ENCODE measurements at regions not wholly inside any gene's neighbourhood (a gene's known extent, or its start where the extent isn't known, plus 50 kb on each side); places are given as distances from the start of the nearest gene placed in this dataset.

DNA sequence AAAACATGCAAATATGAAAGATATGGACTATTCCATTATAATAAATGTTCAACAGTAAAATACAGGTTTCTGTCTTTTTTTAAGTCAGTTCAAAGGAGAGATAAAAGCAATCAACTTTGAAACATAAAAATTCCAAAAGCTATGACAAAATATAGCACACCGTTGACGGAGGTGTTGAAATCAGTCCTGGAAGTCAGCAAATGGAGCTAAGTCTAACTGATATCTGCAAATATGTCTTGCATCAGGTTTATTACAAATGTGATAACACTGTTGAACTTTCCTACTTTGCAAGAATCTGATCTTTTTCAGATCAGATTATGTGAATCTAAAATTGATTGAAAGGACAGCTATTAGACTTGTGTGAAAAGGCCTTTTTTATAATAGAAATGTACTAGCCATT, 300.7 kb downstream of the SHOX2 start:
- H3K4me3 ChIP-seq (ENCODE audit: low read length): no peak overlapping the region
- H3K4me1 ChIP-seq (ENCODE audit: insufficient read depth, low read length): no peaks in the 10 kb centered on the region
- H2AFZ ChIP-seq (ENCODE audit: low read depth, low read length): no peak overlapping the region
- H3K9me3 ChIP-seq (ENCODE audit: low read length): no peaks in the 10 kb centered on the region
- no peaks in the 10 kb centered on the region for H3K36me3 ChIP-seq (ENCODE audit: insufficient read depth, low read length)
- no peaks in the 10 kb centered on the region for H3K27me3 ChIP-seq (ENCODE audit: insufficient read depth, low read length)

GRCh38 chr3:157794771-157795170, 291.6 kb upstream of the VEPH1 start:
- H3K27me3 ChIP-seq (ENCODE audit: insufficient read depth, low read length): peaks cover 4% of the 10 kb centered on the region
- no peak overlapping the region for H2AFZ ChIP-seq (ENCODE audit: low read depth, low read length)
- no peak overlapping the region for H3K4me3 ChIP-seq (ENCODE audit: low read length)
- H3K4me1 ChIP-seq (ENCODE audit: insufficient read depth, low read length): no peaks in the 10 kb centered on the region
- no peaks in the 10 kb centered on the region for H3K36me3 ChIP-seq (ENCODE audit: insufficient read depth, low read length)
- H3K9me3 ChIP-seq (ENCODE audit: low read length): no peaks in the 10 kb centered on the region

- Histone ChIP-seq H3K9me3 (ENCODE audit: low read length) (no peaks in the 10 kb centered on the region), H3K27me3 (ENCODE audit: insufficient read depth, low read length) (peaks cover 4% of the 10 kb centered on the region), H3K36me3 (ENCODE audit: insufficient read depth, low read length) (no peaks in the 10 kb centered on the region), H3K4me1 (ENCODE audit: insufficient read depth, low read length) (no peaks in the 10 kb centered on the region), H3K4me3 (ENCODE audit: low read length) (no peak overlapping the region), H2AFZ (ENCODE audit: low read depth, low read length) (no peak overlapping the region)
Observed at GRCh38 chr3:157793745-157794144, 290.5 kb upstream of the VEPH1 start.

DNA sequence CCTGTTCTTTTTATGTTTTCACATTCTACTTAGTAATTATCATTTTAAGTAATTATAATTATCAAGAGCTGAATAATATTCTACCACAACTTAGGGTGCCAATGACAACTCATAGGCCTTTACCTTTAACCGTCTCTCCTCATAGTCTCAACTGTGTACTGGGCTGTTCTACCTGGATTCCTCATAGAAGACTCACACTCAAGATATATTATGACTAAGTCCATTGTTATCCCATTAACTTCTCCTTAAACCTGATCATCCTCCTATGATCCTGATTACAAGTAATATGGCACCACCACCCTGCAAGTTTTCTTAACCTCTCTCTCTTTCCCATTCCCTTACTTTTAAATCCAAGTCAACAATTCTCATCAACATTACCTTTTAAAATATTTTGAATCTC, 285.9 kb upstream of the VEPH1 start:
- Histone ChIP-seq H3K9me3 (ENCODE audit: low read length) (no peaks in the 10 kb centered on the region), H3K4me3 (ENCODE audit: low read length) (no peak overlapping the region), H3K27me3 (ENCODE audit: insufficient read depth, low read length) (peaks cover 6% of the 10 kb centered on the region), H2AFZ (ENCODE audit: low read depth, low read length) (no peak overlapping the region), H3K4me1 (ENCODE audit: insufficient read depth, low read length) (peaks cover 17% of the 10 kb centered on the region), H3K36me3 (ENCODE audit: insufficient read depth, low read length) (no peaks in the 10 kb centered on the region)

DNA sequence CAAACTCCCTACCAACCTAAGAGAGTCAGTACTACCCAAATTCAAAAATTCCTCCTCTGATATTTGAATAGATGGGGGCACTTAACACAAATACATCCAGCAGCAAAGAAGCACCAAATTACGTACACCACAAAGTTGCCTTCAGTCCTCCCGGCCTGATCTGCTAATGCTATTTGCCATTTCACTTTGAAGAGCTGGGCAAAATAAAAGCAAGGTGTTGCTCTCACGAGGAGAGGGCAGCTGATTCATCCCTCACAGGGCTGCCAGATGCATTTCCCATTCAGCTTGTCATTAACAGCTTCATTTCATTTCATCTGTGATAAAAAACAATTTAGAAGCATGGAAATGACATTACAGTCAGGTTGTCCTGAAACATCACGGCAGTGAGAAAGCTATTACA, 283.4 kb upstream of the VEPH1 start:
- Histone ChIP-seq H3K4me3 (ENCODE audit: low read length) (no peak overlapping the region), H3K36me3 (ENCODE audit: insufficient read depth, low read length) (no peaks in the 10 kb centered on the region), H3K9me3 (ENCODE audit: low read length) (no peaks in the 10 kb centered on the region), H2AFZ (ENCODE audit: low read depth, low read length) (no peak overlapping the region), H3K4me1 (ENCODE audit: insufficient read depth, low read length) (peaks cover 17% of the 10 kb centered on the region), H3K27me3 (ENCODE audit: insufficient read depth, low read length) (peaks cover 6% of the 10 kb centered on the region)

GRCh38 chr3:157786211-157786610, 283.0 kb upstream of the VEPH1 start:
- Histone ChIP-seq H2AFZ (ENCODE audit: low read depth, low read length) (no peak overlapping the region), H3K9me3 (ENCODE audit: low read length) (no peaks in the 10 kb centered on the region), H3K4me3 (ENCODE audit: low read length) (no peak overlapping the region), H3K36me3 (ENCODE audit: insufficient read depth, low read length) (no peaks in the 10 kb centered on the region), H3K4me1 (ENCODE audit: insufficient read depth, low read length) (peaks cover 17% of the 10 kb centered on the region), H3K27me3 (ENCODE audit: insufficient read depth, low read length) (peaks cover 6% of the 10 kb centered on the region)

- H3K4me1 ChIP-seq (ENCODE audit: insufficient read depth, low read length): peaks cover 17% of the 10 kb centered on the region
- no peak overlapping the region for H3K4me3 ChIP-seq (ENCODE audit: low read length)
- peak overlapping the region; percentile 40 for H2AFZ ChIP-seq (ENCODE audit: low read depth, low read length)
Observed at GRCh38 chr3:157785102-157785826, 282.0 kb upstream of the VEPH1 start.

GRCh38 chr3:157782236-157782635, 279.0 kb upstream of the VEPH1 start:
- H2AFZ ChIP-seq (ENCODE audit: low read depth, low read length): no peak overlapping the region
- H3K27me3 ChIP-seq (ENCODE audit: insufficient read depth, low read length): no peaks in the 10 kb centered on the region

More at GRCh38 chr3:157785102-157785826, 282.0 kb upstream of the VEPH1 start:
- Histone ChIP-seq H3K36me3 (ENCODE audit: insufficient read depth, low read length) (no peaks in the 10 kb centered on the region), H3K27me3 (ENCODE audit: insufficient read depth, low read length) (peaks cover 5% of the 10 kb centered on the region), H3K9me3 (ENCODE audit: low read length) (no peaks in the 10 kb centered on the region)

DNA sequence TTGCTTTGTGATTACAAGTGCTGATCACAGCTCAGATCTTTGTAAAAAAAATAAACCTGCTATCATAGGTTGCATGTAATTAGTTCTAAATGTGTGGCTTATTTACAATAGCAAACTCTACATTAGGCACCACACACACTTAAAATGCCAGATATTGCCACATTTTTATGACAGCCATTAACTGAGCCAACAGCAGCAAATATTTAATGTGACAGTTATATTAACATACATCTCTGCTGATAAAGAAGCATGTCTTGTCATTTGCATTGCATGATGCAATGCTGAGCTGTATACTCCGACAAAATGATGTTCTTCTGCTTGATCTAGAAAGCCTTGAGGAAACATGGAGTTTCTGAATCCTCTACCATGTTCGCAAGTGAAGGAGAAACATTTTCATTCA, 273.6 kb upstream of the VEPH1 start:
- Histone ChIP-seq H3K4me1 (ENCODE audit: insufficient read depth, low read length) (peaks cover 12% of the 10 kb centered on the region), H3K4me3 (ENCODE audit: low read length) (no peak overlapping the region), H2AFZ (ENCODE audit: low read depth, low read length) (no peak overlapping the region), H3K36me3 (ENCODE audit: insufficient read depth, low read length) (no peaks in the 10 kb centered on the region), H3K9me3 (ENCODE audit: low read length) (no peaks in the 10 kb centered on the region), H3K27me3 (ENCODE audit: insufficient read depth, low read length) (no peaks in the 10 kb centered on the region)

More at GRCh38 chr3:157782236-157782635, 279.0 kb upstream of the VEPH1 start:
- H3K36me3 ChIP-seq (ENCODE audit: insufficient read depth, low read length): no peaks in the 10 kb centered on the region
- no peak overlapping the region for H3K4me3 ChIP-seq (ENCODE audit: low read length)
- no peaks in the 10 kb centered on the region for H3K9me3 ChIP-seq (ENCODE audit: low read length)
- peaks cover 17% of the 10 kb centered on the region for H3K4me1 ChIP-seq (ENCODE audit: insufficient read depth, low read length)

- Histone ChIP-seq H3K4me3 (ENCODE audit: low read length) (no peak overlapping the region), H3K27me3 (ENCODE audit: insufficient read depth, low read length) (no peaks in the 10 kb centered on the region), H2AFZ (ENCODE audit: low read depth, low read length) (no peak overlapping the region), H3K4me1 (ENCODE audit: insufficient read depth, low read length) (peaks cover 12% of the 10 kb centered on the region), H3K36me3 (ENCODE audit: insufficient read depth, low read length) (no peaks in the 10 kb centered on the region), H3K9me3 (ENCODE audit: low read length) (no peaks in the 10 kb centered on the region)
Observed at GRCh38 chr3:157775446-157775845, 272.2 kb upstream of the VEPH1 start.

GRCh38 chr3:157769378-157769777, 266.2 kb upstream of the VEPH1 start:
- Histone ChIP-seq H3K9me3 (ENCODE audit: low read length) (no peaks in the 10 kb centered on the region), H3K27me3 (ENCODE audit: insufficient read depth, low read length) (no peaks in the 10 kb centered on the region)

DNA sequence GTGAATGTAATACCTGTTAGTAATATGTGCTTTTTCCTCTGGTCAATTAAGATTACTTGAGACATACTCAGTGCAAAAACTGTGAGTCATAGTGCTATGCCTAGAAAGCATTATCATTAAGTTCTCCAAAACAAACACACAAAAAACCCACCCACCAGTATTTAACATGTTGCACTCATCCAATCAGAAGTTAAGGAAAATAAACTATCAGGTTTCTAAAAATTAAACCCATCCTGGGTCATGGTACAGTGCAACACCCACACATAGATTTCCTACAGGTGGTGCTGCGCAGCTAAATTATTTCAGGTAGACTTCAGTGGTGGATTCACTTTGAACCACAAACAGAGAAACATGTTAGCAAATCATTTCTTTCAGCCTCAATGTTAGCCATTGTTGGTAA, 264.4 kb upstream of the VEPH1 start:
- Histone ChIP-seq H3K4me3 (ENCODE audit: low read length) (no peak overlapping the region), H2AFZ (ENCODE audit: low read depth, low read length) (no peak overlapping the region), H3K27me3 (ENCODE audit: insufficient read depth, low read length) (no peaks in the 10 kb centered on the region), H3K4me1 (ENCODE audit: insufficient read depth, low read length) (no peaks in the 10 kb centered on the region), H3K9me3 (ENCODE audit: low read length) (no peaks in the 10 kb centered on the region), H3K36me3 (ENCODE audit: insufficient read depth, low read length) (no peaks in the 10 kb centered on the region)

More at GRCh38 chr3:157769378-157769777, 266.2 kb upstream of the VEPH1 start:
- no peaks in the 10 kb centered on the region for H3K4me1 ChIP-seq (ENCODE audit: insufficient read depth, low read length)
- no peak overlapping the region for H3K4me3 ChIP-seq (ENCODE audit: low read length)
- no peaks in the 10 kb centered on the region for H3K36me3 ChIP-seq (ENCODE audit: insufficient read depth, low read length)
- H2AFZ ChIP-seq (ENCODE audit: low read depth, low read length): no peak overlapping the region

- Histone ChIP-seq H3K4me1 (ENCODE audit: insufficient read depth, low read length) (no peaks in the 10 kb centered on the region), H2AFZ (ENCODE audit: low read depth, low read length) (no peak overlapping the region), H3K27me3 (ENCODE audit: insufficient read depth, low read length) (no peaks in the 10 kb centered on the region), H3K9me3 (ENCODE audit: low read length) (no peaks in the 10 kb centered on the region), H3K4me3 (ENCODE audit: low read length) (no peak overlapping the region), H3K36me3 (ENCODE audit: insufficient read depth, low read length) (no peaks in the 10 kb centered on the region)
Observed at GRCh38 chr3:157763644-157764043, 260.4 kb upstream of the VEPH1 start.

GRCh38 chr3:157759311-157759710, 256.1 kb upstream of the VEPH1 start:
- H3K27me3 ChIP-seq (ENCODE audit: insufficient read depth, low read length): no peaks in the 10 kb centered on the region
- peaks cover 17% of the 10 kb centered on the region for H3K4me1 ChIP-seq (ENCODE audit: insufficient read depth, low read length)
- no peak overlapping the region for H3K4me3 ChIP-seq (ENCODE audit: low read length)
- no peaks in the 10 kb centered on the region for H3K9me3 ChIP-seq (ENCODE audit: low read length)
- H2AFZ ChIP-seq (ENCODE audit: low read depth, low read length): no peak overlapping the region
- no peaks in the 10 kb centered on the region for H3K36me3 ChIP-seq (ENCODE audit: insufficient read depth, low read length)
